ENCODE measurements at regions not wholly inside any gene's neighbourhood (a gene's known extent, or its start where the extent isn't known, plus 50 kb on each side); places are given as distances from the start of the nearest gene placed in this dataset.

GRCh38 chr6:23635150-23635549, 490.9 kb upstream of the NRSN1 start:
- TF ChIP-seq, protein P1, sequence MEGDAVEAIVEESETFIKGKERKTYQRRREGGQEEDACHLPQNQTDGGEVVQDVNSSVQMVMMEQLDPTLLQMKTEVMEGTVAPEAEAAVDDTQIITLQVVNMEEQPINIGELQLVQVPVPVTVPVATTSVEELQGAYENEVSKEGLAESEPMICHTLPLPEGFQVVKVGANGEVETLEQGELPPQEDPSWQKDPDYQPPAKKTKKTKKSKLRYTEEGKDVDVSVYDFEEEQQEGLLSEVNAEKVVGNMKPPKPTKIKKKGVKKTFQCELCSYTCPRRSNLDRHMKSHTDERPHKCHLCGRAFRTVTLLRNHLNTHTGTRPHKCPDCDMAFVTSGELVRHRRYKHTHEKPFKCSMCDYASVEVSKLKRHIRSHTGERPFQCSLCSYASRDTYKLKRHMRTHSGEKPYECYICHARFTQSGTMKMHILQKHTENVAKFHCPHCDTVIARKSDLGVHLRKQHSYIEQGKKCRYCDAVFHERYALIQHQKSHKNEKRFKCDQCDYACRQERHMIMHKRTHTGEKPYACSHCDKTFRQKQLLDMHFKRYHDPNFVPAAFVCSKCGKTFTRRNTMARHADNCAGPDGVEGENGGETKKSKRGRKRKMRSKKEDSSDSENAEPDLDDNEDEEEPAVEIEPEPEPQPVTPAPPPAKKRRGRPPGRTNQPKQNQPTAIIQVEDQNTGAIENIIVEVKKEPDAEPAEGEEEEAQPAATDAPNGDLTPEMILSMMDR (conservative IDR thresholded peaks at IDR 0.05): no peak
- no peak for TF ChIP-seq ZFX (IDR thresholded peaks at IDR 0.05)
